Liver (tissue), 3 donors: ENCODE measurements at regions not wholly inside any gene's neighbourhood (a gene's known extent, or its start where the extent isn't known, plus 50 kb on each side); places are given as distances from the start of the nearest gene placed in this dataset.

ENCODE experiments used
- EGR1 ChIP-seq, 2 donors: IDR thresholded peaks; 2 replicates each; pipeline ENCODE4 v1.6.1; 2016 to 2018; ENCODE audit warnings: antibody characterized with exemption in 2 of 2, low read depth in 2 of 2
- FOXA1 ChIP-seq: IDR thresholded peaks from 2 replicates; pipeline ENCODE4 v1.6.1; 2016; ENCODE audit warnings: antibody characterized with exemption
- GABPA ChIP-seq, 2 donors: IDR thresholded peaks in 1 of 2; conservative IDR thresholded peaks in 1 of 2; 2 replicates each; pipeline ENCODE4 v1.6.1; 2016; ENCODE audit warnings: antibody characterized with exemption in 2 of 2, mild to moderate bottlenecking in 1 of 2, moderate library complexity in 1 of 2
- JUND ChIP-seq, 2 donors: IDR thresholded peaks; 2 replicates each; pipeline ENCODE4 v1.6.1; 2016; ENCODE audit warnings: antibody characterized with exemption in 2 of 2
- RAD21 ChIP-seq, 2 donors: IDR thresholded peaks; 2 replicates each; pipeline ENCODE4 v1.6.1; 2016; ENCODE audit warnings: antibody characterized with exemption in 2 of 2, mild to moderate bottlenecking in 2 of 2
- SP1 ChIP-seq: IDR thresholded peaks from 2 replicates; pipeline ENCODE4 v1.6.1; 2018; ENCODE audit warnings: antibody characterized with exemption, mild to moderate bottlenecking
- TAF1 ChIP-seq: conservative IDR thresholded peaks from 2 replicates; pipeline ENCODE4 v1.6.1; 2016; ENCODE audit warnings: antibody characterized with exemption, mild to moderate bottlenecking
- YY1 ChIP-seq: IDR thresholded peaks from 2 replicates; pipeline ENCODE4 v1.6.1; 2016; ENCODE audit warnings: antibody characterized with exemption, mild to moderate bottlenecking
- TF ChIP-seq, protein P1 (sequence below): IDR thresholded peaks from 2 replicates; pipeline ENCODE4 v1.6.1; 2016; ENCODE audit warnings: antibody characterized with exemption, mild to moderate bottlenecking
- TF ChIP-seq, protein P2 (sequence below): fragments of 150-350 bp; IDR thresholded peaks from 2 replicates; pipeline ENCODE4 v1.5.1; 2017; ENCODE audit warnings: improper control_type of control experiment, low read depth, low read length; ENCODE audit not compliant: missing input control
- TF ChIP-seq, protein P3 (sequence below): IDR thresholded peaks from 2 replicates; pipeline ENCODE4 v1.6.1; 2016; ENCODE audit warnings: antibody characterized with exemption
- TF ChIP-seq, protein P4 (sequence below): IDR thresholded peaks from 2 replicates; pipeline ENCODE4 v1.6.1; 2016; ENCODE audit warnings: antibody characterized with exemption
- TF ChIP-seq, protein P5 (sequence below): IDR thresholded peaks from 2 replicates; pipeline ENCODE4 v1.6.1; 2016; ENCODE audit warnings: antibody characterized with exemption
- donor health status: healthy.
- donor health status: healthy.

DNA sequence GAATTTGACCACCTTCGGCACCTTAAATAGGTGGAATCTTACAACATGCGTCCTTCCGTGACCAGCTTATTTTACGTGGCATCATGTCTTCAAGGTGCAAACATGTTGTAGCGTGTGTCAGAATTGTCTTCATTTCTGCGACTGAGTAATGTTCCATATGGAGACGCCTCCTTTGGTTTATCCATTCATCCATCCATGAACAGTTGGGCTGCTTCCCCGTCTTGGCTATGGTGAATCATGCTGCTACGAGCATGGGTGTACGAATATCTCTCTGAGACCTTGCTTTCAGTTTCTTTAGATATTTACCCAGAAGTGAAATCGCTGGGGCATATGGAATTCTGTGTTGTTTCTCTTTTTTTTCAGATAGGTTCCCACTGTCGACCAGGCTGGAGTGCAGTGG is 391.9 kb upstream of the IRX2 start:
- TF ChIP-seq, protein P1, sequence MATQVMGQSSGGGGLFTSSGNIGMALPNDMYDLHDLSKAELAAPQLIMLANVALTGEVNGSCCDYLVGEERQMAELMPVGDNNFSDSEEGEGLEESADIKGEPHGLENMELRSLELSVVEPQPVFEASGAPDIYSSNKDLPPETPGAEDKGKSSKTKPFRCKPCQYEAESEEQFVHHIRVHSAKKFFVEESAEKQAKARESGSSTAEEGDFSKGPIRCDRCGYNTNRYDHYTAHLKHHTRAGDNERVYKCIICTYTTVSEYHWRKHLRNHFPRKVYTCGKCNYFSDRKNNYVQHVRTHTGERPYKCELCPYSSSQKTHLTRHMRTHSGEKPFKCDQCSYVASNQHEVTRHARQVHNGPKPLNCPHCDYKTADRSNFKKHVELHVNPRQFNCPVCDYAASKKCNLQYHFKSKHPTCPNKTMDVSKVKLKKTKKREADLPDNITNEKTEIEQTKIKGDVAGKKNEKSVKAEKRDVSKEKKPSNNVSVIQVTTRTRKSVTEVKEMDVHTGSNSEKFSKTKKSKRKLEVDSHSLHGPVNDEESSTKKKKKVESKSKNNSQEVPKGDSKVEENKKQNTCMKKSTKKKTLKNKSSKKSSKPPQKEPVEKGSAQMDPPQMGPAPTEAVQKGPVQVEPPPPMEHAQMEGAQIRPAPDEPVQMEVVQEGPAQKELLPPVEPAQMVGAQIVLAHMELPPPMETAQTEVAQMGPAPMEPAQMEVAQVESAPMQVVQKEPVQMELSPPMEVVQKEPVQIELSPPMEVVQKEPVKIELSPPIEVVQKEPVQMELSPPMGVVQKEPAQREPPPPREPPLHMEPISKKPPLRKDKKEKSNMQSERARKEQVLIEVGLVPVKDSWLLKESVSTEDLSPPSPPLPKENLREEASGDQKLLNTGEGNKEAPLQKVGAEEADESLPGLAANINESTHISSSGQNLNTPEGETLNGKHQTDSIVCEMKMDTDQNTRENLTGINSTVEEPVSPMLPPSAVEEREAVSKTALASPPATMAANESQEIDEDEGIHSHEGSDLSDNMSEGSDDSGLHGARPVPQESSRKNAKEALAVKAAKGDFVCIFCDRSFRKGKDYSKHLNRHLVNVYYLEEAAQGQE, result no peak
- TF ChIP-seq, protein P2, sequence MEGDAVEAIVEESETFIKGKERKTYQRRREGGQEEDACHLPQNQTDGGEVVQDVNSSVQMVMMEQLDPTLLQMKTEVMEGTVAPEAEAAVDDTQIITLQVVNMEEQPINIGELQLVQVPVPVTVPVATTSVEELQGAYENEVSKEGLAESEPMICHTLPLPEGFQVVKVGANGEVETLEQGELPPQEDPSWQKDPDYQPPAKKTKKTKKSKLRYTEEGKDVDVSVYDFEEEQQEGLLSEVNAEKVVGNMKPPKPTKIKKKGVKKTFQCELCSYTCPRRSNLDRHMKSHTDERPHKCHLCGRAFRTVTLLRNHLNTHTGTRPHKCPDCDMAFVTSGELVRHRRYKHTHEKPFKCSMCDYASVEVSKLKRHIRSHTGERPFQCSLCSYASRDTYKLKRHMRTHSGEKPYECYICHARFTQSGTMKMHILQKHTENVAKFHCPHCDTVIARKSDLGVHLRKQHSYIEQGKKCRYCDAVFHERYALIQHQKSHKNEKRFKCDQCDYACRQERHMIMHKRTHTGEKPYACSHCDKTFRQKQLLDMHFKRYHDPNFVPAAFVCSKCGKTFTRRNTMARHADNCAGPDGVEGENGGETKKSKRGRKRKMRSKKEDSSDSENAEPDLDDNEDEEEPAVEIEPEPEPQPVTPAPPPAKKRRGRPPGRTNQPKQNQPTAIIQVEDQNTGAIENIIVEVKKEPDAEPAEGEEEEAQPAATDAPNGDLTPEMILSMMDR, result no peak
- TF ChIP-seq SP1 (no peak), TAF1 (no peak), EGR1 (IDR thresholded peaks at IDR 0.05; ENCODE audit: low read depth in 2 of 2) (no peak), GABPA (IDR thresholded peaks at IDR 0.05 in 1 of 2, conservative IDR thresholded peaks at IDR 0.05 in 1 of 2) (no peak), RAD21 (IDR thresholded peaks at IDR 0.05) (no peak), YY1 (no peak), FOXA1 (no peak), JUND (IDR thresholded peaks at IDR 0.05) (no peak)
- TF ChIP-seq, protein P3, sequence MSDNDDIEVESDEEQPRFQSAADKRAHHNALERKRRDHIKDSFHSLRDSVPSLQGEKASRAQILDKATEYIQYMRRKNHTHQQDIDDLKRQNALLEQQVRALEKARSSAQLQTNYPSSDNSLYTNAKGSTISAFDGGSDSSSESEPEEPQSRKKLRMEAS, result no peak
- TF ChIP-seq, protein P4, sequence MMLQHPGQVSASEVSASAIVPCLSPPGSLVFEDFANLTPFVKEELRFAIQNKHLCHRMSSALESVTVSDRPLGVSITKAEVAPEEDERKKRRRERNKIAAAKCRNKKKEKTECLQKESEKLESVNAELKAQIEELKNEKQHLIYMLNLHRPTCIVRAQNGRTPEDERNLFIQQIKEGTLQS, result no peak
- TF ChIP-seq, protein P5, sequence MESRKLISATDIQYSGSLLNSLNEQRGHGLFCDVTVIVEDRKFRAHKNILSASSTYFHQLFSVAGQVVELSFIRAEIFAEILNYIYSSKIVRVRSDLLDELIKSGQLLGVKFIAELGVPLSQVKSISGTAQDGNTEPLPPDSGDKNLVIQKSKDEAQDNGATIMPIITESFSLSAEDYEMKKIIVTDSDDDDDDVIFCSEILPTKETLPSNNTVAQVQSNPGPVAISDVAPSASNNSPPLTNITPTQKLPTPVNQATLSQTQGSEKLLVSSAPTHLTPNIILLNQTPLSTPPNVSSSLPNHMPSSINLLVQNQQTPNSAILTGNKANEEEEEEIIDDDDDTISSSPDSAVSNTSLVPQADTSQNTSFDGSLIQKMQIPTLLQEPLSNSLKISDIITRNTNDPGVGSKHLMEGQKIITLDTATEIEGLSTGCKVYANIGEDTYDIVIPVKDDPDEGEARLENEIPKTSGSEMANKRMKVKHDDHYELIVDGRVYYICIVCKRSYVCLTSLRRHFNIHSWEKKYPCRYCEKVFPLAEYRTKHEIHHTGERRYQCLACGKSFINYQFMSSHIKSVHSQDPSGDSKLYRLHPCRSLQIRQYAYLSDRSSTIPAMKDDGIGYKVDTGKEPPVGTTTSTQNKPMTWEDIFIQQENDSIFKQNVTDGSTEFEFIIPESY, result no peak
